ENCODE measurements at regions not wholly inside any gene's neighbourhood (a gene's known extent, or its start where the extent isn't known, plus 50 kb on each side); places are given as distances from the start of the nearest gene placed in this dataset.

GRCh38 chr10:130782467-130782866 lies 529.1 kb downstream of the TCERG1L start:
- intact Hi-C loops (cut with DNase I) = no loop called here
- DNase-seq (peak in 1 of 5 donors; percentile 45), FAIRE-seq (no peak)
- Histone ChIP-seq H3K9me3 (ENCODE audit: control insufficient read depth in 2 of 3, insufficient read depth in 1 of 3, low read length in 3 of 3) (no peaks in the 10 kb centered on the region), H3K27me3 (ENCODE audit: control insufficient read depth, insufficient read depth, low read length) (no peaks in the 10 kb centered on the region), H3K36me3 (ENCODE audit: control insufficient read depth in 2 of 3, insufficient read depth in 3 of 3, low read length in 3 of 3) (no peaks in the 10 kb centered on the region), H3K4me3 (ENCODE audit: low read length in 3 of 3) (no peak overlapping the region), H3K9ac (ENCODE audit: low read length in 3 of 3) (no peak overlapping the region), H3K4me1 (ENCODE audit: control insufficient read depth in 2 of 3, insufficient read depth in 2 of 3, low read depth in 1 of 3, low read length in 3 of 3) (peaks cover 0 to 2% (median 0%) of the 10 kb centered on the region in 3 donors), H3K27ac (ENCODE audit: low read depth in 2 of 2, low read length in 2 of 2) (no peak overlapping the region)
- TF ChIP-seq CTCF (IDR thresholded peaks at IDR 0.05; ENCODE audit: borderline replicate concordance, extremely low read depth, insufficient read depth) = no peak

GRCh38 chr10:130784326-130784725 lies 527.2 kb downstream of the TCERG1L start:
- no peak for FAIRE-seq
- no peak for TF ChIP-seq CTCF (IDR thresholded peaks at IDR 0.05; ENCODE audit: borderline replicate concordance, extremely low read depth, insufficient read depth)

GRCh38 chr10:130786365-130786966 lies 525.1 kb downstream of the TCERG1L start:
- no peaks in the 10 kb centered on the region for H3K27me3 ChIP-seq (ENCODE audit: control insufficient read depth, insufficient read depth, low read length)
- DNase-seq (peak in 2 of 5 donors; percentile 16 to 36), FAIRE-seq (no peak)
- intact Hi-C loops (cut with DNase I) = no loop called here
- no peak overlapping the region for H3K4me3 ChIP-seq (ENCODE audit: low read length in 3 of 3)
- H3K4me1 ChIP-seq (ENCODE audit: control insufficient read depth in 2 of 3, insufficient read depth in 2 of 3, low read depth in 1 of 3, low read length in 3 of 3) = no peaks in the 10 kb centered on the region
- no peak overlapping the region for H3K9ac ChIP-seq (ENCODE audit: low read length in 3 of 3)
- H3K9me3 ChIP-seq (ENCODE audit: control insufficient read depth in 2 of 3, insufficient read depth in 1 of 3, low read length in 3 of 3) = peaks cover 0 to 3% (median 0%) of the 10 kb centered on the region in 3 donors
- TF ChIP-seq CTCF (IDR thresholded peaks at IDR 0.05; ENCODE audit: borderline replicate concordance, extremely low read depth, insufficient read depth) = no peak
- H3K27ac ChIP-seq (ENCODE audit: low read depth in 2 of 2, low read length in 2 of 2) = no peak overlapping the region
- no peaks in the 10 kb centered on the region for H3K36me3 ChIP-seq (ENCODE audit: control insufficient read depth in 2 of 3, insufficient read depth in 3 of 3, low read length in 3 of 3)

More at GRCh38 chr10:130784326-130784725, 527.2 kb downstream of the TCERG1L start:
- no peak overlapping the region for H3K27ac ChIP-seq (ENCODE audit: low read depth in 2 of 2, low read length in 2 of 2)
- no peaks in the 10 kb centered on the region for H3K9me3 ChIP-seq (ENCODE audit: control insufficient read depth in 2 of 3, insufficient read depth in 1 of 3, low read length in 3 of 3)
- H3K36me3 ChIP-seq (ENCODE audit: control insufficient read depth in 2 of 3, insufficient read depth in 3 of 3, low read length in 3 of 3) = no peaks in the 10 kb centered on the region
- intact Hi-C loops (cut with DNase I) = no loop called here
- H3K27me3 ChIP-seq (ENCODE audit: control insufficient read depth, insufficient read depth, low read length) = no peaks in the 10 kb centered on the region
- H3K4me3 ChIP-seq (ENCODE audit: low read length in 3 of 3) = no peak overlapping the region
- DNase-seq = peak in 1 of 5 donors; percentile 55
- H3K4me1 ChIP-seq (ENCODE audit: control insufficient read depth in 2 of 3, insufficient read depth in 2 of 3, low read depth in 1 of 3, low read length in 3 of 3) = peaks cover 0 to 2% (median 0%) of the 10 kb centered on the region in 3 donors
- H3K9ac ChIP-seq (ENCODE audit: low read length in 3 of 3) = no peak overlapping the region

GRCh38 chr10:130787243-130787642 lies 524.3 kb downstream of the TCERG1L start:
- H3K27me3 ChIP-seq (ENCODE audit: control insufficient read depth, insufficient read depth, low read length) = no peaks in the 10 kb centered on the region
- H3K9ac ChIP-seq (ENCODE audit: low read length in 3 of 3) = no peak overlapping the region
- H3K36me3 ChIP-seq (ENCODE audit: control insufficient read depth in 2 of 3, insufficient read depth in 3 of 3, low read length in 3 of 3) = no peaks in the 10 kb centered on the region
- DNase-seq (no peak), FAIRE-seq (no peak)
- H3K27ac ChIP-seq (ENCODE audit: low read depth in 2 of 2, low read length in 2 of 2) = no peak overlapping the region
- H3K4me1 ChIP-seq (ENCODE audit: control insufficient read depth in 2 of 3, insufficient read depth in 2 of 3, low read depth in 1 of 3, low read length in 3 of 3) = no peaks in the 10 kb centered on the region
- intact Hi-C loops (cut with DNase I) = no loop called here
- H3K9me3 ChIP-seq (ENCODE audit: control insufficient read depth in 2 of 3, insufficient read depth in 1 of 3, low read length in 3 of 3) = peaks cover 0 to 3% (median 0%) of the 10 kb centered on the region in 3 donors
- H3K4me3 ChIP-seq (ENCODE audit: low read length in 3 of 3) = no peak overlapping the region
- no peak for TF ChIP-seq CTCF (IDR thresholded peaks at IDR 0.05; ENCODE audit: borderline replicate concordance, extremely low read depth, insufficient read depth)
